WTC11 (cell line): ENCODE measurements at regions not wholly inside any gene's neighbourhood (a gene's known extent, or its start where the extent isn't known, plus 50 kb on each side); places are given as distances from the start of the nearest gene placed in this dataset.

Source experiments
- ATAC-seq: fragments of 200-7000 bp; cut with Tn5 transposase; 2 replicates; pipeline ENCODE4 v1.10.0; 2021; ENCODE audit warnings: mild to moderate bottlenecking, moderate library complexity
- CTCF ChIA-PET: fragments of 300-600 bp; sonication (Branson Sonifier 250); formaldehyde crosslinking; loops from one replicate; lab custom pipeline; 2021; ENCODE audit warnings: antibody characterized with exemption; lab: Charles Lee
- POLR2A ChIA-PET: fragments of 350-600 bp; sonication (Branson Sonifier 250); formaldehyde crosslinking; loops from one replicate; lab custom pipeline; 2021; ENCODE audit warnings: antibody characterized with exemption; lab: Charles Lee
- DNase-seq: peaks from one replicate; pipeline ENCODE4 v3.0.0; 2021; ENCODE audit warnings: low spot score
- H3K27ac Mint-ChIP-seq: 2 replicates; pipeline ENCODE4 v1.8.0; 2021; ENCODE audit warnings: mixed read lengths
- H3K27me3 Mint-ChIP-seq: 2 replicates; pipeline ENCODE4 v1.8.0; 2021; ENCODE audit warnings: low read depth, mild to moderate bottlenecking, moderate library complexity, mixed read lengths
- H3K36me3 Mint-ChIP-seq: 2 replicates; pipeline ENCODE4 v1.8.0; 2021; ENCODE audit warnings: mixed read lengths
- H3K4me1 Mint-ChIP-seq: 2 replicates; pipeline ENCODE4 v1.8.0; 2022; ENCODE audit warnings: mixed read lengths
- H3K4me3 Mint-ChIP-seq: 2 replicates; pipeline ENCODE4 v1.8.0; 2021; ENCODE audit warnings: mild to moderate bottlenecking, moderate library complexity, mixed read lengths
- H3K9me3 Mint-ChIP-seq: 2 replicates; pipeline ENCODE4 v1.8.0; 2021; ENCODE audit warnings: mixed read lengths
- ATF2 ChIP-seq: sonication (generic); formaldehyde crosslinking; IDR thresholded peaks from 2 replicates; pipeline ENCODE4 v1.8.1; 2022; ENCODE audit warnings: low read depth, missing genetic modification reagents, borderline replicate concordance
- CBFB ChIP-seq: sonication (generic); formaldehyde crosslinking; IDR thresholded peaks from 2 replicates; pipeline ENCODE4 v1.8.1; 2022; ENCODE audit warnings: mild to moderate bottlenecking, low read depth, missing genetic modification reagents
- FOXJ3 ChIP-seq: sonication (generic); formaldehyde crosslinking; IDR thresholded peaks from 2 replicates; pipeline ENCODE4 v1.9.0; 2021; ENCODE audit warnings: missing genetic modification reagents, mild to moderate bottlenecking, borderline replicate concordance
- OVOL2 ChIP-seq: fragments of 250-450 bp; sonication (Bioruptor Pico); IDR thresholded peaks from 2 replicates; pipeline ENCODE4 v1.9.0; 2021; ENCODE audit warnings: mild to moderate bottlenecking, borderline replicate concordance
- TCF7 ChIP-seq: sonication (generic); formaldehyde crosslinking; IDR thresholded peaks from 2 replicates; pipeline ENCODE4 v1.8.0; 2022; ENCODE audit warnings: mild to moderate bottlenecking, low read depth, missing genetic modification reagents, moderate library complexity
- ZNF263 ChIP-seq: sonication (generic); formaldehyde crosslinking; IDR thresholded peaks from 2 replicates; pipeline ENCODE4 v1.8.1; 2022; ENCODE audit warnings: low read depth, mild to moderate bottlenecking, moderate library complexity, missing genetic modification reagents
- ZNF317 ChIP-seq: sonication (generic); formaldehyde crosslinking; IDR thresholded peaks from 2 replicates; pipeline ENCODE4 v1.8.1; 2023; ENCODE audit warnings: low read depth, mild to moderate bottlenecking, moderate library complexity, missing genetic modification reagents, borderline replicate concordance
- TF ChIP-seq, protein P1 (sequence below): sonication (generic); formaldehyde crosslinking; IDR thresholded peaks from 2 replicates; pipeline ENCODE4 v1.8.0; 2022; ENCODE audit warnings: mild to moderate bottlenecking, missing genetic modification reagents
- TF ChIP-seq, protein P2 (sequence below): sonication (generic); formaldehyde crosslinking; IDR thresholded peaks from 2 replicates; pipeline ENCODE4 v1.8.0; 2023; ENCODE audit warnings: missing genetic modification reagents, mild to moderate bottlenecking, borderline replicate concordance
- TF ChIP-seq, protein P3 (sequence below): sonication (generic); formaldehyde crosslinking; IDR thresholded peaks from 2 replicates; pipeline ENCODE4 v1.8.1; 2023; ENCODE audit warnings: mild to moderate bottlenecking, missing genetic modification reagents, moderate library complexity
- TF ChIP-seq, protein P4 (sequence below): fragments of 250-450 bp; sonication (Bioruptor Pico); IDR thresholded peaks from 2 replicates; pipeline ENCODE4 v2.1.2; 2022; ENCODE audit warnings: mild to moderate bottlenecking, moderate library complexity

- POLR2A ChIA-PET, result no interaction called here
- no peak overlapping the region for H3K27ac Mint-ChIP-seq
- H3K4me1 Mint-ChIP-seq, result peaks cover 27% of the 10 kb centered on the region
- H3K9me3 Mint-ChIP-seq, result peaks cover 36% of the 10 kb centered on the region
- 0 out of 2 replicates have a peak, but pooled peaks cover 8% of the 10 kb centered on the region for H3K27me3 Mint-ChIP-seq
- H3K36me3 Mint-ChIP-seq, result peaks cover 26% of the 10 kb centered on the region
- TF ChIP-seq, protein P1, sequence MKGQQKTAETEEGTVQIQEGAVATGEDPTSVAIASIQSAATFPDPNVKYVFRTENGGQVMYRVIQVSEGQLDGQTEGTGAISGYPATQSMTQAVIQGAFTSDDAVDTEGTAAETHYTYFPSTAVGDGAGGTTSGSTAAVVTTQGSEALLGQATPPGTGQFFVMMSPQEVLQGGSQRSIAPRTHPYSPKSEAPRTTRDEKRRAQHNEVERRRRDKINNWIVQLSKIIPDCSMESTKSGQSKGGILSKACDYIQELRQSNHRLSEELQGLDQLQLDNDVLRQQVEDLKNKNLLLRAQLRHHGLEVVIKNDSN (CRISPR knock-in tag), result no peak
- no peak for TF ChIP-seq ZNF263
- TF ChIP-seq, protein P2, sequence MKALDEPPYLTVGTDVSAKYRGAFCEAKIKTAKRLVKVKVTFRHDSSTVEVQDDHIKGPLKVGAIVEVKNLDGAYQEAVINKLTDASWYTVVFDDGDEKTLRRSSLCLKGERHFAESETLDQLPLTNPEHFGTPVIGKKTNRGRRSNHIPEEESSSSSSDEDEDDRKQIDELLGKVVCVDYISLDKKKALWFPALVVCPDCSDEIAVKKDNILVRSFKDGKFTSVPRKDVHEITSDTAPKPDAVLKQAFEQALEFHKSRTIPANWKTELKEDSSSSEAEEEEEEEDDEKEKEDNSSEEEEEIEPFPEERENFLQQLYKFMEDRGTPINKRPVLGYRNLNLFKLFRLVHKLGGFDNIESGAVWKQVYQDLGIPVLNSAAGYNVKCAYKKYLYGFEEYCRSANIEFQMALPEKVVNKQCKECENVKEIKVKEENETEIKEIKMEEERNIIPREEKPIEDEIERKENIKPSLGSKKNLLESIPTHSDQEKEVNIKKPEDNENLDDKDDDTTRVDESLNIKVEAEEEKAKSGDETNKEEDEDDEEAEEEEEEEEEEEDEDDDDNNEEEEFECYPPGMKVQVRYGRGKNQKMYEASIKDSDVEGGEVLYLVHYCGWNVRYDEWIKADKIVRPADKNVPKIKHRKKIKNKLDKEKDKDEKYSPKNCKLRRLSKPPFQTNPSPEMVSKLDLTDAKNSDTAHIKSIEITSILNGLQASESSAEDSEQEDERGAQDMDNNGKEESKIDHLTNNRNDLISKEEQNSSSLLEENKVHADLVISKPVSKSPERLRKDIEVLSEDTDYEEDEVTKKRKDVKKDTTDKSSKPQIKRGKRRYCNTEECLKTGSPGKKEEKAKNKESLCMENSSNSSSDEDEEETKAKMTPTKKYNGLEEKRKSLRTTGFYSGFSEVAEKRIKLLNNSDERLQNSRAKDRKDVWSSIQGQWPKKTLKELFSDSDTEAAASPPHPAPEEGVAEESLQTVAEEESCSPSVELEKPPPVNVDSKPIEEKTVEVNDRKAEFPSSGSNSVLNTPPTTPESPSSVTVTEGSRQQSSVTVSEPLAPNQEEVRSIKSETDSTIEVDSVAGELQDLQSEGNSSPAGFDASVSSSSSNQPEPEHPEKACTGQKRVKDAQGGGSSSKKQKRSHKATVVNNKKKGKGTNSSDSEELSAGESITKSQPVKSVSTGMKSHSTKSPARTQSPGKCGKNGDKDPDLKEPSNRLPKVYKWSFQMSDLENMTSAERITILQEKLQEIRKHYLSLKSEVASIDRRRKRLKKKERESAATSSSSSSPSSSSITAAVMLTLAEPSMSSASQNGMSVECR (CRISPR knock-in tag), result no peak
- TF ChIP-seq, all 79 proteins: peak for 0
- no peak for ATAC-seq
- CTCF ChIA-PET, result interaction anchor here (1.4 kb wide), 1 partner anchor 10 kb away, joined by 4 read pairs; no protein-coding TSS in a partner anchor
- no peak overlapping the region for H3K4me3 Mint-ChIP-seq
- no peak for DNase-seq
These were observed 132.9 kb upstream of the ERG start for GRCh38 chr21:38631206-38631605.

DNA sequence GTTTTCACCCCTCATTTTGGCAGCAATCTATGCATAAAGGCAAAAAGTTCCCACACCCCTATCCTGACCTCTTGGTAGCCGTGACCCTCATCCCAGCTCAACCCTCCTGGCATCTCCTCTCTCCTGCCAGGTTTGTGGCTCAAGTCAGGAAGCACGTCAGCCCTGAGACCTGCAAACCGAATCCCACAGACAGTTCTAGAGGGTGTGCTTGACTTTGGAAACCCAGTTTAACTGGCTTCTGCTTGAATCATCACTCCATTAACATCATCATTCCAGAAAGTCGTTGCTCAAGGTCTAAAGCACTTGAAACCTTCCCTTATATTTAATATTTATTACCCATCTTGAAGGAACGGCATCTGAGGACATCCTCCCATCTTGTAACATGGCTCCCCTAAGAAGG lies 133.4 kb upstream of the ERG start:
- peaks cover 28% of the 10 kb centered on the region for H3K36me3 Mint-ChIP-seq
- H3K27me3 Mint-ChIP-seq, result 0 out of 2 replicates have a peak, but pooled peaks cover 9% of the 10 kb centered on the region
- ATAC-seq (no peak), DNase-seq (no peak)
- ChIA-PET CTCF (no interaction called here), POLR2A (no interaction called here)
- H3K4me1 Mint-ChIP-seq, result peaks cover 32% of the 10 kb centered on the region
- H3K9me3 Mint-ChIP-seq, result peaks cover 41% of the 10 kb centered on the region
- TF ChIP-seq, protein P2 (CRISPR knock-in tag), result no peak
- TF ChIP-seq FOXJ3 (CRISPR knock-in tag), result no peak
- no peak for TF ChIP-seq OVOL2 (CRISPR knock-in tag)
- no peak for TF ChIP-seq TCF7 (CRISPR knock-in tag)
- TF ChIP-seq, protein P3, sequence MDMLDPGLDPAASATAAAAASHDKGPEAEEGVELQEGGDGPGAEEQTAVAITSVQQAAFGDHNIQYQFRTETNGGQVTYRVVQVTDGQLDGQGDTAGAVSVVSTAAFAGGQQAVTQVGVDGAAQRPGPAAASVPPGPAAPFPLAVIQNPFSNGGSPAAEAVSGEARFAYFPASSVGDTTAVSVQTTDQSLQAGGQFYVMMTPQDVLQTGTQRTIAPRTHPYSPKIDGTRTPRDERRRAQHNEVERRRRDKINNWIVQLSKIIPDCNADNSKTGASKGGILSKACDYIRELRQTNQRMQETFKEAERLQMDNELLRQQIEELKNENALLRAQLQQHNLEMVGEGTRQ (CRISPR knock-in tag), result no peak
- TF ChIP-seq CBFB (CRISPR knock-in tag), result no peak
- TF ChIP-seq ATF2 (CRISPR knock-in tag), result no peak
- no peak for TF ChIP-seq ZNF317 (CRISPR knock-in tag)
- TF ChIP-seq, protein P4, sequence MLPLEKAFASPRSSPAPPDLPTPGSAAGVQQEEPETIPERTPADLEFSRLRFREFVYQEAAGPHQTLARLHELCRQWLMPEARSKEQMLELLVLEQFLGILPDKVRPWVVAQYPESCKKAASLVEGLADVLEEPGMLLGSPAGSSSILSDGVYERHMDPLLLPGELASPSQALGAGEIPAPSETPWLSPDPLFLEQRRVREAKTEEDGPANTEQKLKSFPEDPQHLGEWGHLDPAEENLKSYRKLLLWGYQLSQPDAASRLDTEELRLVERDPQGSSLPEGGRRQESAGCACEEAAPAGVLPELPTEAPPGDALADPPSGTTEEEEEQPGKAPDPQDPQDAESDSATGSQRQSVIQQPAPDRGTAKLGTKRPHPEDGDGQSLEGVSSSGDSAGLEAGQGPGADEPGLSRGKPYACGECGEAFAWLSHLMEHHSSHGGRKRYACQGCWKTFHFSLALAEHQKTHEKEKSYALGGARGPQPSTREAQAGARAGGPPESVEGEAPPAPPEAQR (CRISPR knock-in tag), result no peak
- no peak overlapping the region for H3K4me3 Mint-ChIP-seq
- no peak overlapping the region for H3K27ac Mint-ChIP-seq
